GM12878 (cell line): ENCODE measurements at regions not wholly inside any gene's neighbourhood (a gene's known extent, or its start where the extent isn't known, plus 50 kb on each side); places are given as distances from the start of the nearest gene placed in this dataset.

Source experiments
- ATAC-seq: fragments of 200-7000 bp; cut with Tn5 transposase; 3 replicates; pipeline ENCODE4 v1.9.1; 2020; ENCODE audit warnings: mild to moderate bottlenecking, moderate library complexity
- BruUV-seq: library from RNA; stranded (reverse); fragments of 400-500 nt; replicated peaks from 2 replicates; lab custom pipeline; 2021; lab: Mats Ljungman, UMichigan
- CTCF ChIA-PET: fragments of 300-600 bp; sonication (Branson Sonifier 250); formaldehyde crosslinking; extraction: SDS; loops from one replicate; lab custom pipeline; 2021; ENCODE audit warnings: inconsistent platforms; lab: Yijun Ruan, JAX
- POLR2A ChIA-PET: fragments of 350-600 bp; formaldehyde crosslinking; extraction: SDS; loops from one replicate; lab custom pipeline; 2021; ENCODE audit warnings: inconsistent platforms; lab: Charles Lee
- RAD21 ChIA-PET: fragments of 300-600 bp; sonication (Branson Sonifier 250); formaldehyde crosslinking; loops from one replicate; lab custom pipeline; 2023; ENCODE audit warnings: antibody characterized with exemption; ENCODE audit not compliant: unreplicated experiment; lab: Charles Lee
- SMC1A ChIA-PET: fragments of 300-600 bp; sonication (Branson Sonifier 250); formaldehyde crosslinking; loops from one replicate; lab custom pipeline; 2023; ENCODE audit not compliant: unreplicated experiment, uncharacterized antibody; lab: Charles Lee
- DNase-seq: peaks from one replicate; pipeline ENCODE4 v3.0.0-alpha.2; 2011; ENCODE audit warnings: low read depth, low spot score
- FAIRE-seq: peaks from 3 replicates; lab custom pipeline; 2011; peaks lifted over from hg19 to GRCh38; lab: Jason Lieb, UNC
- H2AFZ ChIP-seq: 2 replicates; pipeline ENCODE4 v1.6.0; 2011; ENCODE audit warnings: low read depth, low read length, control low read depth; ENCODE audit not compliant: control insufficient read depth
- H3K27ac ChIP-seq: 2 replicates; pipeline ENCODE4 v1.5.1; 2011; ENCODE audit warnings: control low read depth; ENCODE audit not compliant: control insufficient read depth, insufficient read depth
- H3K27me3 ChIP-seq, 2 experiments: replicated peaks in 1 of 2; 2 replicates each; pipeline versions ENCODE4 v1.6.0 to v1.6.1; 2011; ENCODE audit warnings: low read length in 1 of 2; ENCODE audit not compliant: control insufficient read depth in 2 of 2, insufficient read depth in 2 of 2
- H3K36me3 ChIP-seq, 2 experiments: 2 replicates each; pipeline ENCODE4 v1.5.1; 2011; ENCODE audit warnings: low read length in 1 of 2; ENCODE audit not compliant: control insufficient read depth in 2 of 2, insufficient read depth in 2 of 2
- H3K4me1 ChIP-seq: 2 replicates; pipeline ENCODE4 v1.6.1; 2011; ENCODE audit warnings: mild to moderate bottlenecking, low read length, moderate library complexity, mixed read lengths; ENCODE audit not compliant: control insufficient read depth, insufficient read depth
- H3K4me2 ChIP-seq: 2 replicates; pipeline ENCODE4 v1.6.0; 2011; ENCODE audit warnings: control low read depth; ENCODE audit not compliant: control insufficient read depth, insufficient read depth
- H3K4me3 ChIP-seq: fragments of 200-600 bp; sonication (generic); 2 replicates; pipeline ENCODE4 v1.5.1; 2016
- H3K79me2 ChIP-seq: 2 replicates; pipeline ENCODE4 v1.6.0; 2011; ENCODE audit warnings: low read length; ENCODE audit not compliant: control insufficient read depth, insufficient read depth
- H3K9ac ChIP-seq: 2 replicates; pipeline ENCODE4 v1.8.0; 2011; ENCODE audit warnings: low read length, control low read depth, mixed read lengths; ENCODE audit not compliant: control insufficient read depth, insufficient read depth
- H3K9me3 ChIP-seq: replicated peaks from 3 replicates; pipeline ENCODE4 v1.5.1; 2011; ENCODE audit warnings: mild to moderate bottlenecking, low read length; ENCODE audit not compliant: control insufficient read depth, insufficient read depth
- H4K20me1 ChIP-seq: 2 replicates; pipeline ENCODE4 v1.6.0; 2011; ENCODE audit not compliant: control insufficient read depth, insufficient read depth
- CREM ChIP-seq: IDR thresholded peaks from 2 replicates; pipeline ENCODE4 v1.6.1; 2014; ENCODE audit warnings: antibody characterized with exemption, low read depth
- IKZF1 ChIP-seq: fragments of 450-650 bp; conservative IDR thresholded peaks from 2 replicates; pipeline ENCODE4 v1.6.1; 2017; ENCODE audit warnings: antibody characterized with exemption, mild to moderate bottlenecking
- IRF4 ChIP-seq: IDR thresholded peaks from 2 replicates; pipeline ENCODE4 v1.6.1; 2011; ENCODE audit warnings: low read depth, low read length
- MEF2B ChIP-seq: fragments of 450-650 bp; IDR thresholded peaks from 2 replicates; pipeline ENCODE4 v1.6.1; 2018; ENCODE audit warnings: mild to moderate bottlenecking, moderate library complexity; ENCODE audit not compliant: partially characterized antibody, poor library complexity, severe bottlenecking
- MTA3 ChIP-seq: IDR thresholded peaks from 2 replicates; pipeline ENCODE4 v1.6.1; 2012; ENCODE audit warnings: low read length, inconsistent platforms, borderline replicate concordance
- MXI1 ChIP-seq: fragments of 150-350 bp; IDR thresholded peaks from 2 replicates; pipeline ENCODE4 v1.6.1; 2011; ENCODE audit warnings: low read depth, mild to moderate bottlenecking, inconsistent platforms, low read length, improper control_type of control experiment
- MYC ChIP-seq: IDR thresholded peaks from 2 replicates; pipeline ENCODE4 v1.6.1; 2011; ENCODE audit warnings: mild to moderate bottlenecking, low read length, moderate library complexity, inconsistent platforms; ENCODE audit not compliant: insufficient read depth, insufficient replicate concordance, insufficient read length, severe bottlenecking
- RAD21 ChIP-seq: IDR thresholded peaks from 2 replicates; pipeline ENCODE4 v1.6.1; 2011; ENCODE audit warnings: mild to moderate bottlenecking, low read depth, low read length, moderate library complexity; ENCODE audit not compliant: insufficient read depth
- SIN3A ChIP-seq: IDR thresholded peaks from 2 replicates; pipeline ENCODE4 v1.6.1; 2012; ENCODE audit warnings: low read depth, low read length, improper control_type of control experiment
- SRF ChIP-seq, 2 experiments: IDR thresholded peaks; 2 replicates each; pipeline ENCODE4 v1.6.1; 2011; ENCODE audit warnings: low read depth in 2 of 2, low read length in 2 of 2, mild to moderate bottlenecking in 1 of 2, moderate library complexity in 1 of 2
- ZZZ3 ChIP-seq: IDR thresholded peaks from 2 replicates; pipeline ENCODE4 v1.6.1; 2011; ENCODE audit warnings: low read depth; ENCODE audit not compliant: control insufficient read depth, insufficient read length
- WGBS: methylation state at CpG from one replicate; pipeline ENCODE4 v1.1.6; 2016; ENCODE audit warnings: low lambda C conversion rate; ENCODE audit not compliant: insufficient replicate concordance, insufficient coverage; ENCODE audit errors: missing lambda C conversion rate; 5-methylcytosine and 5-hydroxymethylcytosine counted together
- in situ Hi-C: fragments of 300-500 bp; cut with MboI; formaldehyde crosslinking; loops from 9 replicates; pipeline ENCODE4 v1.14.3; 2018; ENCODE audit warnings: mixed read lengths
- intact Hi-C: fragments of 100-400 bp; cut with micrococcal nuclease; formaldehyde crosslinking; loops from one replicate; pipeline ENCODE4 v1.14.2; 2022; ENCODE audit not compliant: unreplicated experiment

- Histone ChIP-seq H4K20me1 (no peaks in the 10 kb centered on the region), H3K4me3 (no peak overlapping the region), H3K79me2 (no peaks in the 10 kb centered on the region), H3K9ac (no peak overlapping the region), H3K27ac (no peak overlapping the region), H3K27me3 (no peaks in the 10 kb centered on the region), H3K36me3 (no peaks in the 10 kb centered on the region), H3K4me2 (no peak overlapping the region), H3K4me1 (no peaks in the 10 kb centered on the region), H2AFZ (no peak overlapping the region), H3K9me3 (no peaks in the 10 kb centered on the region)
- SMC1A ChIA-PET: interaction anchor here (0.5 kb wide), 1 partner anchor 552 kb away, joined by 3 read pairs; no protein-coding TSS in a partner anchor
- RAD21 ChIA-PET: no interaction called here
- WGBS: 43% methylated on average over 3 of the region's 3 CpGs
- DNase-seq (no peak), FAIRE-seq (no peak), ATAC-seq (no peak)
- in situ Hi-C loops (no loop called here), intact Hi-C loops (no loop called here)
- POLR2A ChIA-PET: no interaction called here
- CTCF ChIA-PET: interaction anchor here (1.0 kb wide), 1 partner anchor 11 kb away, joined by 4 read pairs; no protein-coding TSS in a partner anchor
- TF ChIP-seq ZZZ3 (no peak), RAD21 (no peak), SIN3A (no peak), MYC (no peak), IKZF1 (no peak), MXI1 (no peak)
- no TSS peak for BruUV-seq
Measured at GRCh38 chr9:115513148-115513547, 395.2 kb upstream of the TNC start.

- intact Hi-C loops: no loop called here
- no peak for ATAC-seq
Measured at GRCh38 chr9:115514454-115514853, 396.5 kb upstream of the TNC start.

More at GRCh38 chr9:115514454-115514853, 396.5 kb upstream of the TNC start:
- RAD21 ChIA-PET: no interaction called here
- Histone ChIP-seq H2AFZ (no peak overlapping the region), H3K4me1 (no peaks in the 10 kb centered on the region), H3K9me3 (no peaks in the 10 kb centered on the region), H3K4me2 (no peak overlapping the region), H3K4me3 (no peak overlapping the region), H3K79me2 (no peaks in the 10 kb centered on the region), H3K27me3 (no peaks in the 10 kb centered on the region), H3K36me3 (no peaks in the 10 kb centered on the region), H3K27ac (no peak overlapping the region), H3K9ac (no peak overlapping the region), H4K20me1 (no peaks in the 10 kb centered on the region)
- DNase-seq (no peak), FAIRE-seq (no peak)
- no TSS peak for BruUV-seq
- CTCF ChIA-PET: no interaction called here
- SMC1A ChIA-PET: interaction anchor here (1.1 kb wide), 1 partner anchor 10 kb away, joined by 3 read pairs; no protein-coding TSS in a partner anchor
- in situ Hi-C loops: no loop called here
- POLR2A ChIA-PET: no interaction called here
- no peak for TF ChIP-seq MEF2B
- TF ChIP-seq IRF4: no peak
- TF ChIP-seq MTA3: no peak
- no peak for TF ChIP-seq CREM
- TF ChIP-seq MXI1: no peak
- no peak for TF ChIP-seq SRF (IDR thresholded peaks at IDR 0.05; ENCODE audit: low read depth in 2 of 2, low read length in 2 of 2)
